ENCODE measurements at regions not wholly inside any gene's neighbourhood (a gene's known extent, or its start where the extent isn't known, plus 50 kb on each side); places are given as distances from the start of the nearest gene placed in this dataset.

DNA sequence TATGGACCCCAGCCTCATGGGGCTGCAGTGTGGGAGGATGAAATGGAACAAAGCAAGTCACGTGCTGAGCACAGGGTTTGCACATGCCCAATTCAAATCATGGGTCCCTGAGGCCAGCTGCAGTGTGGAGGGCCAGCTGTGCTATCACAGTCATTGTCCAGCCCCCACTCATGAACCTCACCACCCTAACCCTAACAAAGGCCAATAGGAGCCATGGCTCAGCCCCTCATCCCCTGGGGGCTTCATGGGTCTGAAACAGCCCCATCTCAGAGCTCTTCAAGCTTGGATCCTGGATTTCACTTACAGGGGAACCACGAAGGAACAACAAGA, 125.6 kb upstream of the MAFB start:
- no peak overlapping the region for H3K23ac ChIP-seq (ENCODE audit: insufficient read length)
- H3K14ac ChIP-seq (ENCODE audit: insufficient read length) = no peak overlapping the region
- H3K56ac ChIP-seq (replicated peaks; ENCODE audit: insufficient read length, low read depth, low read length) = no peak overlapping the region
- peaks cover 4% of the 10 kb centered on the region for H3K23me2 ChIP-seq (ENCODE audit: low read depth, low read length)
- no peak overlapping the region for H2AK5ac ChIP-seq (ENCODE audit: low read depth, low read length)
- no peak overlapping the region for H2BK12ac ChIP-seq (ENCODE audit: low read depth, low read length)
- H3K18ac ChIP-seq (ENCODE audit: extremely low read depth, low read length) = no peak overlapping the region
- no peak overlapping the region; the same call in 1 of the 2 replicates for H4K8ac ChIP-seq (ENCODE audit: extremely low read depth, insufficient read depth, low read length)
- no peaks in the 10 kb centered on the region for H3K27me3 ChIP-seq (replicated peaks in 1 of 4; ENCODE audit: control insufficient read depth in 3 of 4, extremely low read depth in 1 of 4, insufficient read depth in 3 of 4, low read length in 3 of 4)
- H3K4me1 ChIP-seq (replicated peaks in 1 of 4; ENCODE audit: control insufficient read depth in 3 of 4, insufficient read depth in 4 of 4, low read length in 3 of 4) = no peaks in the 10 kb centered on the region
- H3K4me3 ChIP-seq (ENCODE audit: extremely low read depth in 1 of 4, insufficient read depth in 2 of 4, low read depth in 3 of 4, low read length in 4 of 4) = no peak overlapping the region
- no peak overlapping the region for H2AFZ ChIP-seq (ENCODE audit: low read length)
- no peak overlapping the region for H2BK120ac ChIP-seq (replicated peaks; ENCODE audit: low read depth, low read length)
- peaks cover 0 to 2% of the 10 kb centered on the region in 2 experiments for H4K20me1 ChIP-seq (replicated peaks in 1 of 2; ENCODE audit: control insufficient read depth in 1 of 2, insufficient read depth in 2 of 2, low read length in 2 of 2)
- H2BK5ac ChIP-seq (ENCODE audit: low read depth, low read length) = no peak overlapping the region
- no peak overlapping the region for H3K4me2 ChIP-seq (ENCODE audit: insufficient read depth in 1 of 2, low read depth in 2 of 2, low read length in 2 of 2)
- H3K36me3 ChIP-seq (ENCODE audit: control insufficient read depth in 2 of 4, insufficient read depth in 4 of 4, low read length in 3 of 4) = no peaks in the 10 kb centered on the region
- WGBS, 2 experiments (ENCODE audit: extremely low coverage in 1 of 2, insufficient coverage in 1 of 2, insufficient read length in 1 of 2, insufficient replicate concordance in 2 of 2, low coverage in 1 of 2, low lambda C conversion rate in 2 of 2, missing lambda C conversion rate in 1 of 2) = 97% methylated on average over 2 of the region's 2 CpGs; no CpG with 5 or more reads in 1 of the 2 experiments
- H3K9ac ChIP-seq (replicated peaks in 1 of 4; ENCODE audit: extremely low read depth in 1 of 4, low read depth in 3 of 4, low read length in 3 of 4) = no peak overlapping the region
- ChIA-PET POLR2A (ENCODE audit: partially characterized antibody) (no interaction called here), CTCF (ENCODE audit: partially characterized antibody) (interaction anchor here (0.5 to 0.9 kb wide), 2 partner anchors 16 to 87 kb away, joined by 3 to 4 read pairs; no protein-coding TSS in a partner anchor)
- no peak overlapping the region for H3K4ac ChIP-seq (replicated peaks; ENCODE audit: insufficient read length, low read depth, low read length)
- H3K9me3 ChIP-seq (ENCODE audit: insufficient read depth in 2 of 2, low read depth in 1 of 2, low read length in 1 of 2) = no peaks in the 10 kb centered on the region
- H2BK15ac ChIP-seq (ENCODE audit: low read length) = no peak overlapping the region
- no peaks in the 10 kb centered on the region for H3K79me2 ChIP-seq (ENCODE audit: control insufficient read depth in 1 of 2, insufficient read depth in 2 of 2, low read length in 2 of 2)
- no peaks in the 10 kb centered on the region for H3K79me1 ChIP-seq (ENCODE audit: low read depth, low read length)
- no peak overlapping the region for H3K27ac ChIP-seq (ENCODE audit: low read depth, low read length)
- no peak for DNase-seq (ENCODE audit: low read depth in 1 of 2, low spot score in 2 of 2)
- H4K5ac ChIP-seq (ENCODE audit: insufficient read length, low read depth, low read length) = no peak overlapping the region
- no peak overlapping the region for H4K91ac ChIP-seq (replicated peaks; ENCODE audit: insufficient read length, low read length)
- no peak for FAIRE-seq
- H2BK20ac ChIP-seq (ENCODE audit: low read length) = no peak overlapping the region
- TF ChIP-seq, protein P1, sequence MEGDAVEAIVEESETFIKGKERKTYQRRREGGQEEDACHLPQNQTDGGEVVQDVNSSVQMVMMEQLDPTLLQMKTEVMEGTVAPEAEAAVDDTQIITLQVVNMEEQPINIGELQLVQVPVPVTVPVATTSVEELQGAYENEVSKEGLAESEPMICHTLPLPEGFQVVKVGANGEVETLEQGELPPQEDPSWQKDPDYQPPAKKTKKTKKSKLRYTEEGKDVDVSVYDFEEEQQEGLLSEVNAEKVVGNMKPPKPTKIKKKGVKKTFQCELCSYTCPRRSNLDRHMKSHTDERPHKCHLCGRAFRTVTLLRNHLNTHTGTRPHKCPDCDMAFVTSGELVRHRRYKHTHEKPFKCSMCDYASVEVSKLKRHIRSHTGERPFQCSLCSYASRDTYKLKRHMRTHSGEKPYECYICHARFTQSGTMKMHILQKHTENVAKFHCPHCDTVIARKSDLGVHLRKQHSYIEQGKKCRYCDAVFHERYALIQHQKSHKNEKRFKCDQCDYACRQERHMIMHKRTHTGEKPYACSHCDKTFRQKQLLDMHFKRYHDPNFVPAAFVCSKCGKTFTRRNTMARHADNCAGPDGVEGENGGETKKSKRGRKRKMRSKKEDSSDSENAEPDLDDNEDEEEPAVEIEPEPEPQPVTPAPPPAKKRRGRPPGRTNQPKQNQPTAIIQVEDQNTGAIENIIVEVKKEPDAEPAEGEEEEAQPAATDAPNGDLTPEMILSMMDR (IDR thresholded peaks at IDR 0.05; ENCODE audit: control extremely low read depth in 1 of 3, insufficient read depth in 1 of 3, low read depth in 1 of 3, low read length in 3 of 3) = no peak
- TF ChIP-seq, protein P2, sequence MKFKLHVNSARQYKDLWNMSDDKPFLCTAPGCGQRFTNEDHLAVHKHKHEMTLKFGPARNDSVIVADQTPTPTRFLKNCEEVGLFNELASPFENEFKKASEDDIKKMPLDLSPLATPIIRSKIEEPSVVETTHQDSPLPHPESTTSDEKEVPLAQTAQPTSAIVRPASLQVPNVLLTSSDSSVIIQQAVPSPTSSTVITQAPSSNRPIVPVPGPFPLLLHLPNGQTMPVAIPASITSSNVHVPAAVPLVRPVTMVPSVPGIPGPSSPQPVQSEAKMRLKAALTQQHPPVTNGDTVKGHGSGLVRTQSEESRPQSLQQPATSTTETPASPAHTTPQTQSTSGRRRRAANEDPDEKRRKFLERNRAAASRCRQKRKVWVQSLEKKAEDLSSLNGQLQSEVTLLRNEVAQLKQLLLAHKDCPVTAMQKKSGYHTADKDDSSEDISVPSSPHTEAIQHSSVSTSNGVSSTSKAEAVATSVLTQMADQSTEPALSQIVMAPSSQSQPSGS (IDR thresholded peaks at IDR 0.05; ENCODE audit: low read length) = no peak
- no peak for TF ChIP-seq KDM5A (IDR thresholded peaks at IDR 0.05; ENCODE audit: low read length)
- TF ChIP-seq BCL11A (IDR thresholded peaks at IDR 0.05; ENCODE audit: low read depth in 2 of 2, low read length in 2 of 2) = no peak
- no peak for TF ChIP-seq SUZ12 (IDR thresholded peaks at IDR 0.05; ENCODE audit: low read length)
- TF ChIP-seq EP300 (IDR thresholded peaks at IDR 0.05; ENCODE audit: borderline replicate concordance in 1 of 2, low read depth in 2 of 2, low read length in 2 of 2) = no peak
- TF ChIP-seq CHD2 (IDR thresholded peaks at IDR 0.05; ENCODE audit: low read length) = no peak
- TF ChIP-seq RBBP5 (IDR thresholded peaks at IDR 0.05; ENCODE audit: borderline replicate concordance, low read depth, low read length) = no peak
- TF ChIP-seq FOSL1 (IDR thresholded peaks at IDR 0.05; ENCODE audit: insufficient read depth, low read depth, low read length) = no peak
- TF ChIP-seq HDAC2 (IDR thresholded peaks at IDR 0.05; ENCODE audit: borderline replicate concordance in 1 of 2, low read depth in 2 of 2, low read length in 2 of 2) = no peak
